HL-60 (cell line): ENCODE measurements at regions not wholly inside any gene's neighbourhood (a gene's known extent, or its start where the extent isn't known, plus 50 kb on each side); places are given as distances from the start of the nearest gene placed in this dataset.

Experiments
- DNase-seq, 2 experiments: peaks; one replicate each; pipeline ENCODE4 v3.0.0-alpha.2; 2010 to 2020; ENCODE audit warnings: low read depth in 1 of 2, low spot score in 1 of 2
- H3K27ac ChIP-seq: fragments of 250-450 bp; sonication (Bioruptor Pico); replicated peaks from 2 replicates; pipeline ENCODE4 v1.5.1; 2020; ENCODE audit warnings: mild to moderate bottlenecking, moderate library complexity
- H3K27me3 ChIP-seq: fragments of 250-450 bp; sonication (Bioruptor Pico); 2 replicates; pipeline ENCODE4 v1.5.1; 2021; ENCODE audit warnings: mild to moderate bottlenecking, moderate library complexity; ENCODE audit not compliant: insufficient read depth, poor library complexity, severe bottlenecking
- H3K4me3 ChIP-seq: replicated peaks from 2 replicates; pipeline ENCODE4 v1.5.1; 2011; ENCODE audit warnings: mild to moderate bottlenecking, control low read depth, low read length; ENCODE audit not compliant: insufficient read depth
- CTCF ChIP-seq: IDR thresholded peaks from one replicate; pipeline ENCODE4 v1.5.1; 2011; ENCODE audit warnings: low read length, control low read depth, inconsistent platforms; ENCODE audit not compliant: insufficient read depth
- GABPA ChIP-seq: IDR thresholded peaks from 2 replicates; pipeline ENCODE4 v1.6.1; 2012; ENCODE audit warnings: low read depth
- POLR2AphosphoS5 ChIP-seq: IDR thresholded peaks from 2 replicates; pipeline ENCODE4 v1.6.1; 2012; ENCODE audit warnings: low read depth
- REST ChIP-seq: IDR thresholded peaks from 2 replicates; pipeline ENCODE4 v1.6.1; 2012; ENCODE audit warnings: low read depth; ENCODE audit not compliant: insufficient replicate concordance
- SPI1 ChIP-seq: IDR thresholded peaks from 2 replicates; pipeline ENCODE4 v1.6.1; 2012; ENCODE audit warnings: low read depth, mild to moderate bottlenecking, borderline replicate concordance

- Histone ChIP-seq H3K4me3 (no peak overlapping the region), H3K27ac (no peak overlapping the region), H3K27me3 (no peaks in the 10 kb centered on the region)
- TF ChIP-seq CTCF, result no peak
- no peak for TF ChIP-seq SPI1
- TF ChIP-seq REST, result no peak
- TF ChIP-seq GABPA, result no peak
- TF ChIP-seq POLR2AphosphoS5, result no peak
- DNase-seq, result no peak
These were observed 580.3 kb upstream of the CADM1 start for GRCh38 chr11:116084511-116084910.

- no peak for TF ChIP-seq POLR2AphosphoS5
- TF ChIP-seq GABPA, result no peak
- TF ChIP-seq REST, result no peak
- TF ChIP-seq SPI1, result no peak
- TF ChIP-seq CTCF, result no peak
- Histone ChIP-seq H3K27me3 (no peaks in the 10 kb centered on the region), H3K27ac (no peak overlapping the region), H3K4me3 (no peak overlapping the region)
- DNase-seq, result no peak
These were observed 578.0 kb upstream of the CADM1 start for GRCh38 chr11:116082256-116082655.

- no peaks in the 10 kb centered on the region for H3K27me3 ChIP-seq
These were observed 575.4 kb upstream of the CADM1 start for GRCh38 chr11:116079580-116079979.

More at GRCh38 chr11:116079580-116079979, 575.4 kb upstream of the CADM1 start:
- H3K4me3 ChIP-seq, result no peak overlapping the region
- H3K27ac ChIP-seq, result no peak overlapping the region
- no peak for TF ChIP-seq CTCF
- no peak for TF ChIP-seq SPI1
- no peak for TF ChIP-seq GABPA
- no peak for TF ChIP-seq REST
- no peak for TF ChIP-seq POLR2AphosphoS5
- no peak for DNase-seq
